Lung (tissue), 11 donors: ENCODE measurements at regions not wholly inside any gene's neighbourhood (a gene's known extent, or its start where the extent isn't known, plus 50 kb on each side); places are given as distances from the start of the nearest gene placed in this dataset.

ENCODE experiments used
- ATAC-seq: fragments of 200-7000 bp; cut with Tn5 transposase; one replicate; pipeline ENCODE4 v1.9.1; 2020; ENCODE audit warnings: moderate number of reproducible peaks; ENCODE audit not compliant: insufficient read depth, low FRiP score
- DNase-seq, 3 donors: peaks; one replicate each; pipeline ENCODE4 v3.0.0-alpha.2; 2013 to 2017
- H3K27ac ChIP-seq, 2 donors: one replicate each; pipeline ENCODE4 v1.5.1; 2013; ENCODE audit warnings: mild to moderate bottlenecking in 2 of 2, moderate library complexity in 2 of 2, control low read depth in 1 of 2, inconsistent platforms in 1 of 2, low read depth in 1 of 2, low read length in 1 of 2
- H3K27me3 ChIP-seq, 3 donors: one replicate each; pipeline ENCODE4 v1.5.1; 2013; ENCODE audit warnings: low read length in 2 of 3; ENCODE audit not compliant: control insufficient read depth in 3 of 3, insufficient read depth in 3 of 3
- H3K36me3 ChIP-seq, 4 donors: one replicate each; pipeline ENCODE4 v1.5.1; 2013; ENCODE audit warnings: low read length in 4 of 4, mild to moderate bottlenecking in 1 of 4, moderate library complexity in 1 of 4; ENCODE audit not compliant: control insufficient read depth in 4 of 4, insufficient read depth in 4 of 4
- H3K4me1 ChIP-seq, 5 donors: one replicate each; pipeline ENCODE4 v1.5.1; 2013; ENCODE audit warnings: low read length in 5 of 5, mild to moderate bottlenecking in 2 of 5, moderate library complexity in 1 of 5; ENCODE audit not compliant: control insufficient read depth in 5 of 5, insufficient read depth in 5 of 5
- H3K4me3 ChIP-seq: one replicate; pipeline ENCODE4 v1.5.1; 2013; ENCODE audit warnings: mild to moderate bottlenecking, control low read depth, moderate library complexity
- H3K9ac ChIP-seq, 2 donors: one replicate each; pipeline ENCODE4 v1.5.1; 2013; ENCODE audit warnings: low read length in 2 of 2, control low read depth in 1 of 2; ENCODE audit not compliant: insufficient read depth in 1 of 2
- H3K9me3 ChIP-seq, 4 donors: one replicate each; pipeline ENCODE4 v1.5.1; 2013; ENCODE audit warnings: low read length in 3 of 4, mild to moderate bottlenecking in 1 of 4, moderate library complexity in 1 of 4; ENCODE audit not compliant: control insufficient read depth in 4 of 4, insufficient read depth in 3 of 4
- CTCF ChIP-seq: IDR thresholded peaks from 2 replicates; pipeline ENCODE4 v1.5.1; 2012; ENCODE audit warnings: mild to moderate bottlenecking; ENCODE audit errors: control extremely low read depth, extremely low read depth
- WGBS, 2 donors: extraction: QIAGEN DNeasy Blood & Tissue Kit; methylation state at CpG; one replicate each; pipeline ENCODE4 v1.1.7; 2013; 5-methylcytosine and 5-hydroxymethylcytosine counted together
- donor health status: control.
- donor health status: control.
- donor health status: Bipolar disorder and iron deficiency.
- donor health status: healthy.
- donor health status: DM: yes; HTN: yes; CAD: no.

- 67 to 70% methylated on average over 4 of the region's 4 CpGs for WGBS, 2 donors
- no peaks in the 10 kb centered on the region for H3K4me1 ChIP-seq
- no peak for DNase-seq
- no peak for ATAC-seq
- no peaks in the 10 kb centered on the region for H3K36me3 ChIP-seq
- no peaks in the 10 kb centered on the region for H3K27me3 ChIP-seq
- no peak for TF ChIP-seq CTCF
- peaks cover 0 to 2% (median 0%) of the 10 kb centered on the region in 4 donors for H3K9me3 ChIP-seq
- no peak overlapping the region for H3K9ac ChIP-seq
- no peak overlapping the region for H3K4me3 ChIP-seq
- H3K27ac ChIP-seq, result no peak overlapping the region
These were observed 483.2 kb downstream of the ADRA2A start for GRCh38 chr10:111560027-111560426.

GRCh38 chr10:111561124-111561523 lies 484.3 kb downstream of the ADRA2A start:
- no peaks in the 10 kb centered on the region for H3K36me3 ChIP-seq
- H3K4me3 ChIP-seq, result no peak overlapping the region
- H3K9me3 ChIP-seq, result peaks cover 0 to 2% (median 0%) of the 10 kb centered on the region in 4 donors
- no peak overlapping the region for H3K27ac ChIP-seq
- 34 to 61% methylated on average over 1 of the region's 1 CpG for WGBS, 2 donors
- no peak overlapping the region for H3K9ac ChIP-seq
- H3K27me3 ChIP-seq, result no peaks in the 10 kb centered on the region
- no peak for TF ChIP-seq CTCF
- DNase-seq (no peak), ATAC-seq (no peak)
- no peaks in the 10 kb centered on the region for H3K4me1 ChIP-seq

GRCh38 chr10:111565542-111565941 lies 488.7 kb downstream of the ADRA2A start:
- no peak for DNase-seq
- Histone ChIP-seq H3K36me3 (no peaks in the 10 kb centered on the region), H3K9ac (no peak overlapping the region), H3K27ac (no peak overlapping the region), H3K27me3 (peaks cover 0 to 2% (median 0%) of the 10 kb centered on the region in 3 donors), H3K9me3 (peaks cover 0 to 2% (median 0%) of the 10 kb centered on the region in 4 donors), H3K4me1 (no peaks in the 10 kb centered on the region), H3K4me3 (no peak overlapping the region)
- no peak for ATAC-seq
- no peak for TF ChIP-seq CTCF

GRCh38 chr10:111578076-111578475 lies 501.2 kb downstream of the ADRA2A start:
- H3K36me3 ChIP-seq, result no peaks in the 10 kb centered on the region
- H3K4me1 ChIP-seq, result no peaks in the 10 kb centered on the region
- no peak overlapping the region for H3K27ac ChIP-seq
- peaks cover 0 to 3% (median 0%) of the 10 kb centered on the region in 3 donors for H3K27me3 ChIP-seq
- no peak for TF ChIP-seq CTCF
- H3K9me3 ChIP-seq, result peaks cover 0 to 6% (median under 1%) of the 10 kb centered on the region in 4 donors
- no peak for DNase-seq
- 34 to 50% methylated on average over 3 of the region's 3 CpGs for WGBS, 2 donors
- H3K9ac ChIP-seq, result no peak overlapping the region
- H3K4me3 ChIP-seq, result no peak overlapping the region
- ATAC-seq, result no peak
